DND-41 (cell line): ENCODE measurements at regions not wholly inside any gene's neighbourhood (a gene's known extent, or its start where the extent isn't known, plus 50 kb on each side); places are given as distances from the start of the nearest gene placed in this dataset.
A peak's percentile ranks its signal among the peaks of the same experiment; 100 is the strongest.
"Not testable (repeated sequence)": the region's sequence is repeated elsewhere in the genome, so short reads cannot be mapped to it uniquely, and the experiment has no call there.

Experiments
- ATAC-seq: fragments of 200-7000 bp; cut with Tn5 transposase; 3 replicates; pipeline ENCODE4 v1.9.1; 2021; ENCODE audit warnings: low read depth; ENCODE audit not compliant: insufficient read depth
- DNase-seq: peaks from one replicate; pipeline ENCODE4 v3.0.0-alpha.2; 2020
- H2AFZ ChIP-seq: 2 replicates; pipeline ENCODE4 v1.6.0; 2012; ENCODE audit warnings: low read depth, low read length
- H3K27ac ChIP-seq: 2 replicates; pipeline ENCODE4 v1.5.1; 2012; ENCODE audit warnings: low read length, inconsistent platforms
- H3K27me3 ChIP-seq: fragments of 200-600 bp; sonication (generic); 2 replicates; pipeline ENCODE4 v1.6.0; 2012; ENCODE audit warnings: low read length, mild to moderate bottlenecking, inconsistent platforms; ENCODE audit not compliant: insufficient read depth, poor library complexity
- H3K36me3 ChIP-seq: 2 replicates; pipeline ENCODE4 v1.5.1; 2012; ENCODE audit warnings: low read length, inconsistent platforms; ENCODE audit not compliant: insufficient read depth
- H3K4me1 ChIP-seq: 2 replicates; pipeline ENCODE4 v1.5.1; 2012; ENCODE audit warnings: mild to moderate bottlenecking, low read length; ENCODE audit not compliant: insufficient read depth
- H3K4me2 ChIP-seq: 2 replicates; pipeline ENCODE4 v1.6.0; 2012; ENCODE audit warnings: mild to moderate bottlenecking, moderate library complexity, low read length, inconsistent platforms; ENCODE audit not compliant: insufficient read depth
- H3K4me3 ChIP-seq, 2 experiments: fragments of 200-600 bp in 1 of 2; shearing (Covaris generic) in 1 of 2; 2 replicates each; pipeline ENCODE4 v1.5.1; 2012 to 2016; ENCODE audit warnings: inconsistent platforms in 2 of 2, low read length in 2 of 2, mild to moderate bottlenecking in 2 of 2, low read depth in 1 of 2, moderate library complexity in 1 of 2
- H3K79me2 ChIP-seq: 2 replicates; pipeline ENCODE4 v1.6.0; 2012; ENCODE audit warnings: low read length, inconsistent platforms; ENCODE audit not compliant: insufficient read depth
- H3K9ac ChIP-seq: 2 replicates; pipeline ENCODE4 v1.6.0; 2012; ENCODE audit warnings: low read depth, mild to moderate bottlenecking, inconsistent platforms, low read length, moderate library complexity
- H3K9me3 ChIP-seq: 2 replicates; pipeline ENCODE4 v1.5.1; 2012; ENCODE audit warnings: low read length, moderate library complexity, mild to moderate bottlenecking, inconsistent platforms; ENCODE audit not compliant: insufficient read depth, severe bottlenecking
- H4K20me1 ChIP-seq: 2 replicates; pipeline ENCODE4 v1.6.0; 2012; ENCODE audit warnings: low read length; ENCODE audit not compliant: insufficient read depth
- EZH2 ChIP-seq: IDR thresholded peaks from 3 replicates; pipeline ENCODE4 v1.6.1; 2012; ENCODE audit warnings: borderline replicate concordance, low read depth, mild to moderate bottlenecking, moderate library complexity, low read length, inconsistent platforms; ENCODE audit not compliant: severe bottlenecking
- TF ChIP-seq, protein P1 (sequence below): IDR thresholded peaks from 2 replicates; pipeline ENCODE4 v1.5.1; 2012; ENCODE audit warnings: borderline replicate concordance, low read length, moderate library complexity, mild to moderate bottlenecking; ENCODE audit not compliant: poor library complexity, severe bottlenecking; ENCODE audit errors: extremely low read depth

DNA sequence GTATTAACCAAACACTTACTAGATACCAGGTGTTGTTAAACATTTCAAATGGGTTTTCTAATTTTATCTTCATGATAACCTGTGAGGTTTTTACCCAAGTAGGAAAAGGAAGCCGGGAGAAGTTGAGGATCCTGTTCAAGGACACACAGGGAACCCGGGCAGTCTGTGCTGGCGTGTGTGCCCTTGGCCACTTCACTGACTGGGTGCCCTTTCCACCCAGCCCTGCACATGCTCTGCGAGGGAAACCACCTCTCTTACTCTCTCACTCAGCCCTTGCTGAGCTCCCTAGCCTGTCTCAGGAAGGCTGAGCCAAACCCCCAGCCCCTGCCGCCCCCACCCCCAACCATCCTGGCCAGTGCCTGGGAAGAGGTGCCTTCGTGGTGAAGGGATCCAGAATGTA is 51.8 kb downstream of the TEX44 start:
- H3K4me2 ChIP-seq, result no peak overlapping the region
- no peak overlapping the region for H3K9ac ChIP-seq
- H3K27me3 ChIP-seq, result no peaks in the 10 kb centered on the region
- no peak overlapping the region for H3K4me3 ChIP-seq
- DNase-seq, result no peak
- 0 out of 2 replicates have a peak, but pooled peaks cover 6% of the 10 kb centered on the region for H3K4me1 ChIP-seq
- H3K27ac ChIP-seq, result no peak overlapping the region
- no peaks in the 10 kb centered on the region for H3K9me3 ChIP-seq
- ATAC-seq, result no peak
- TF ChIP-seq, protein P1, sequence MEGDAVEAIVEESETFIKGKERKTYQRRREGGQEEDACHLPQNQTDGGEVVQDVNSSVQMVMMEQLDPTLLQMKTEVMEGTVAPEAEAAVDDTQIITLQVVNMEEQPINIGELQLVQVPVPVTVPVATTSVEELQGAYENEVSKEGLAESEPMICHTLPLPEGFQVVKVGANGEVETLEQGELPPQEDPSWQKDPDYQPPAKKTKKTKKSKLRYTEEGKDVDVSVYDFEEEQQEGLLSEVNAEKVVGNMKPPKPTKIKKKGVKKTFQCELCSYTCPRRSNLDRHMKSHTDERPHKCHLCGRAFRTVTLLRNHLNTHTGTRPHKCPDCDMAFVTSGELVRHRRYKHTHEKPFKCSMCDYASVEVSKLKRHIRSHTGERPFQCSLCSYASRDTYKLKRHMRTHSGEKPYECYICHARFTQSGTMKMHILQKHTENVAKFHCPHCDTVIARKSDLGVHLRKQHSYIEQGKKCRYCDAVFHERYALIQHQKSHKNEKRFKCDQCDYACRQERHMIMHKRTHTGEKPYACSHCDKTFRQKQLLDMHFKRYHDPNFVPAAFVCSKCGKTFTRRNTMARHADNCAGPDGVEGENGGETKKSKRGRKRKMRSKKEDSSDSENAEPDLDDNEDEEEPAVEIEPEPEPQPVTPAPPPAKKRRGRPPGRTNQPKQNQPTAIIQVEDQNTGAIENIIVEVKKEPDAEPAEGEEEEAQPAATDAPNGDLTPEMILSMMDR, result no peak
- TF ChIP-seq EZH2, result no peak
- no peak overlapping the region for H2AFZ ChIP-seq
- no peaks in the 10 kb centered on the region for H3K79me2 ChIP-seq
- H4K20me1 ChIP-seq, result no peaks in the 10 kb centered on the region
- no peaks in the 10 kb centered on the region for H3K36me3 ChIP-seq

DNA sequence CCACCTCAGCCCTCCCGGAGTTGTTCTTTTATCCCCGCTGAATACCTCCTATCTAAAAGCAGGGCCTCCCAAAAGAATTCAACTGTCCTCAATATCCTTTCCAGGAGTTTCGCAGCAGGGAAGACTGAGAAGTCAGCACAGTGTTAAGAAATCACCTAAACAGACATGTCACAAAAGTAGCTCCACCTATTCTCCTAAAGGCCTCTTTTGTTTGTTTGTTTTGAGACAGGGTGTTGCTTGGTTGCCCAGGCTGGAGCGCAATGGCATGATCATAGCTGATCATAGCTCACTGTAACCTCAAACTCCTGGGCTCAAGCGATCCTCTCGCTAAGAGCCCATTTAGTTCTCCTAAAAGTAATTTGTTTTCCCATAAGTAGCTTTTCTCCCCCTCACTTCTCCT is 53.8 kb downstream of the TEX44 start:
- no peak overlapping the region for H3K9ac ChIP-seq
- no peak for TF ChIP-seq EZH2
- TF ChIP-seq, protein P1, result no peak
- ATAC-seq (no peak), DNase-seq (no peak)
- H3K27me3 ChIP-seq, result no peaks in the 10 kb centered on the region
- H3K79me2 ChIP-seq, result no peaks in the 10 kb centered on the region
- H3K36me3 ChIP-seq, result no peaks in the 10 kb centered on the region
- no peaks in the 10 kb centered on the region for H4K20me1 ChIP-seq
- H3K9me3 ChIP-seq, result no peaks in the 10 kb centered on the region
- no peak overlapping the region for H3K4me3 ChIP-seq
- H3K4me1 ChIP-seq, result 0 out of 2 replicates have a peak, but pooled peaks cover 6% of the 10 kb centered on the region
- H3K27ac ChIP-seq, result no peak overlapping the region
- no peak overlapping the region for H2AFZ ChIP-seq
- H3K4me2 ChIP-seq, result no peak overlapping the region

DNA sequence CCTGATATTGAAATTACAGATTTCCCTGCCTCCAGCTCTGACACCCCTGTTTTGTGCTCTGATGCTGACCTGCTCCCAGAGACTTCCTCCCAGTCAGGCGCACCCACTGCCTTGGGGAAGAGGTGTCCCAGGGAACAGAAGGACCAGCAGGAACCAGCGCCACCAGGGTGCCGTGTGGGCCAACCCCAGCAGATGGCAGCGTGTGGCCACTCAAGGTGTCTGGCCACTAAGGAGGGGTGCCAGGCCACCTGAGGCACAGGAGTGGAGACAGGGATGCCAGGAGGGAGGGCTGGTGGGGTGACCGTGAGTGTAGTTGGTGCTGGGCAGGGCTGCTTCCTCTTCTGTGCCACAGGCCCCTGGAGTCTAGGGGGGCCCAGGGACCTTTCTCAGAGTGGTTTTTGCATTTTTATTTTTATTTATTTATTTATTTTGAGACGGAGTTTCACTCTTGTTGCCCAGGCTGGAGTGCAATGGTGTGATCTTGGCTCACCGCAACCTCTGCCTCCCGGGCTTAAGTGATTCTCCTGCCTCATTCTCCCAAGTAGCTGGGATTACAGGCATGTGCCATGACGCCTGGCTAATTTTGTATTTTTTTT is 56.0 kb downstream of the TEX44 start:
- Histone ChIP-seq H3K36me3 (no peaks in the 10 kb centered on the region), H3K79me2 (no peaks in the 10 kb centered on the region), H3K9me3 (no peaks in the 10 kb centered on the region), H4K20me1 (no peaks in the 10 kb centered on the region), H3K9ac (no peak overlapping the region), H3K27ac (no peak overlapping the region), H3K4me3 (no peak overlapping the region), H3K4me2 (no peak overlapping the region), H3K4me1 (no peaks in the 10 kb centered on the region), H2AFZ (no peak overlapping the region), H3K27me3 (no peaks in the 10 kb centered on the region)
- TF ChIP-seq EZH2, result no peak
- TF ChIP-seq, protein P1, result peak; percentile 79
- ATAC-seq (peak; percentile 87), DNase-seq (peak; percentile 57)

DNA sequence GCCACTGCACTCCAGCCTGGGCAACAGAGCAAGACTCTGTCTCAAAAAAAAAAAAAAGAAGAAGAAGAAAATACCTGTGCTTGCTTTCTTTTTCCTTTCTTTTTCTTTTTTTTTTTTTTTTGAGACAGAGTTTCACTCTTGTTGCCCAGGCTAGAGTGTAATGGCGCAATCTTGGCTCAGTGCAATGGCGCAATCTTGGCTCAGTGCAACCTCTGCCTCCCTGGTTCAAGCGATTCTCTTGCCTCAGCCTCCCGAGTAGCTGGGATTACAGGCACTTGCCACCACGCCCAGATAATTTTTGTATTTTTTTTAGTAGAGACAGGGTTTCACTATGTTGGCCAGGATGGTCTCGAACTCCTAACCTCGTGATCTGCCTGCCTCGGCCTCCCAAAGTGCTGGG is 56.8 kb upstream of the PTMA start:
- not testable (repeated sequence) for H3K27ac ChIP-seq, H3K27me3 ChIP-seq, H2AFZ ChIP-seq, H3K4me1 ChIP-seq, H3K9me3 ChIP-seq, H3K4me3 ChIP-seq, ATAC-seq, H3K36me3 ChIP-seq, DNase-seq, H3K4me2 ChIP-seq, H3K79me2 ChIP-seq, H4K20me1 ChIP-seq, H3K9ac ChIP-seq
